DMS153 (cell line): ENCODE measurements at regions not wholly inside any gene's neighbourhood (a gene's known extent, or its start where the extent isn't known, plus 50 kb on each side); places are given as distances from the start of the nearest gene placed in this dataset.
"Not testable (repeated sequence)": the region's sequence is repeated elsewhere in the genome, so short reads cannot be mapped to it uniquely, and the experiment has no call there.

Source experiments
- DNase-seq: peaks from one replicate; lab custom pipeline; 2025; lab: John Stamatoyannopoulos, UW

DNA sequence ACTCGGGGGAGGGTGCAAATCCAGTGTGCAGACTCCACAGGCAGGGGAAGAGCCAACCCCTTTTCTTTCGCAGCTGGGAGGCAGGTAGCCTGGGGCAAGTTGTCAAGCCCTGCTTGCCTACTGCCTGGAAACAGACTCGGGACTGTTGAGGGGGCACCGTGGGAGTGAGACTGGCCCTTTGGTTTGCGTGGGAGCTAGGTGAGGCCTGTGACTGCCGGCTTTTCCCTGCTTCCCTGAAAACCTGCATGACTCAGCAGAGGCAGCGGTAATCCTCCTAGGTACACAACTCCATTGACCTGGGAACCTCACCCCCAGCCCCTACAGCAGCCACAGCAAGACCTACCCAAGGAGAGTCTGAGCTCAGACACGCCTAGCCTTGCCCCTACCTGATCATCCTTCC lies 509.5 kb downstream of the DTWD2 start:
- no peak for DNase-seq

GRCh38 chr5:118468085-118468484 lies 520.3 kb downstream of the DTWD2 start:
- no peak for DNase-seq

- DNase-seq: no peak
Measured at GRCh38 chr5:118467103-118467502, 521.2 kb downstream of the DTWD2 start.

GRCh38 chr5:118466418-118466817 lies 521.9 kb downstream of the DTWD2 start:
- no peak for DNase-seq

- not testable (repeated sequence) for DNase-seq
Measured at GRCh38 chr5:118462276-118462675, 526.1 kb downstream of the DTWD2 start.

DNA sequence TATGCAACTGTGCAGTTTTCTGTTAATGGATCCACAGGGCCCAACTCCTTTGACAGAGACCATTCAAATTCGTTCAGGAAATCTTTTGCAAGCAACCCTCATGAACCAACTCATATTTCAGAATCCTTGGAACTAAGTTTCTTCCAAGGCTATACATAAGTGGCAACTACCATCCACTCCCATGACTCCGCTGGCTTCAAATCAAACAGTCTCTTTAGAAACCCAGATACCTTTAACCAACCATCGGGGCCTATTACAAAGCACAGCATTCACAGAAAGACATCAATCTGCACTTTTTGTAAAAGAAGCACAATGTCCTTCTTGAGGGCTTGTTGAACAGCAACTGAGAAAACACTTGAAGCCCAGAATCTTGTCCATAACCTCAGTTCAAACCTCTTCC lies 526.9 kb downstream of the DTWD2 start:
- DNase-seq: no peak

- no peak for DNase-seq
Measured at GRCh38 chr5:118459490-118459889, 528.9 kb downstream of the DTWD2 start.

DNA sequence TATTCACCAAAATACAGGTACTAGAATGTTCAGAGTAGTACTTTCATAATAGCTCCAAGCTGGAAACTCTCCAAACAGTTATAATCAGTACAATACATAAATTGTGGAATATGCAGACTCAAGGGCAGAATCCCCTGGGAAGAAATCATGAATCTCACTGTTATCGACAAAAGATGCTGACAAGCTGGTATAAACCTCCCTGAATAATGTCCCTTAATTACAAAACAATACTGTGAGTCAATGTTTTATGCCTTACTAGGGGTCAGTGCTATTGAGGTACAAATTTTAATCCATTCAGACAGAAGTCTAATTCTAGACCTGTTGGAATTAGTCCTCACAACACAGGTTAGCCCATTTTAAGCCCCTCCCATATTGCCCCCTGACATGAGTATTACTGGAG lies 532.3 kb downstream of the DTWD2 start:
- DNase-seq: no peak

DNA sequence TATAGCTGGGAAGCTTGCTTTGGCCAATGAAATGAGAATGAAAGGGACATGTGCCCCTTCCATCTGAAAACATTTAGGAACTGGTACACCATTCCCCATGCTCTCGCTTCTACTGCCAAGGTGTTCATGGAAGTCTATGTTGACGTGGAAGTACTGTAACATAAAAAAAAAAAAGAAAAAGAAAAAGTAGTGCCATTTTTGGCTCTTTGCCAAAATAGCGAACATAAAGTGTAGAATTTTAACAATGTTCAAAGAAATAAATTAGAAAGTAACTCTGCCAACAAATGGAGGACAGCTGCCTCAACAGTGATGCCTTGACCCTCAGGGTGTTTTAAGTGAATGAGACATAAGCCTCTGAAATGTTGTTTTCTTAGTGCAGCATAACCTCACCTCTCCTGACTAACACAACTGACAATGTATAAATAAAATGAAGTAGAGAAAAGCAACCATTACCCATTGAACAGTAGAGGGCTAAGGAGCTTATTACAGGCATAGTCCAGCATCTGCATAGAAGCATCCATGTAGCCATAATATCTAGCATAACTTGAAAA lies 536.6 kb downstream of the DTWD2 start:
- no peak for DNase-seq

- no peak for DNase-seq
Measured at GRCh38 chr5:118450554-118451332, 537.6 kb downstream of the DTWD2 start.

GRCh38 chr5:118447350-118447749 lies 541.0 kb downstream of the DTWD2 start:
- DNase-seq: no peak

DNA sequence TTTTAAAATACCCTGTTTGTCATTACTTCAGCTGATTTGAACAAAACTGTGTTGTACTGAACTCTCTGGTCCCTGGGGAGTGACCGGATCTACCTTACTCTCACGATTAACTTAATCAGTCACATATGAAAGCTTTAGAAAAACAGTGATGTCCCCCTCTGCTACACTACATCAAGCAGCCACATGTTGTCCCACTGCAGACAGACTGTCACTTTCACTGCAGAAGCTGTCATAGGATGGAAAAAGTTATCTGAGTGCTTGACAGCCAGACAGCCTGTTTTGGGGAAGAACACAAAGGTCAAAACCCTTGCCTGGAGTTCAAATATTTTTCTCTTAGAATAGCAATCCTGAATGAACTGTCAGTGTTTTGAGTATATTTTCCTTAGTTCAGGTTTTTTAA lies 546.4 kb downstream of the DTWD2 start:
- DNase-seq: no peak

DNA sequence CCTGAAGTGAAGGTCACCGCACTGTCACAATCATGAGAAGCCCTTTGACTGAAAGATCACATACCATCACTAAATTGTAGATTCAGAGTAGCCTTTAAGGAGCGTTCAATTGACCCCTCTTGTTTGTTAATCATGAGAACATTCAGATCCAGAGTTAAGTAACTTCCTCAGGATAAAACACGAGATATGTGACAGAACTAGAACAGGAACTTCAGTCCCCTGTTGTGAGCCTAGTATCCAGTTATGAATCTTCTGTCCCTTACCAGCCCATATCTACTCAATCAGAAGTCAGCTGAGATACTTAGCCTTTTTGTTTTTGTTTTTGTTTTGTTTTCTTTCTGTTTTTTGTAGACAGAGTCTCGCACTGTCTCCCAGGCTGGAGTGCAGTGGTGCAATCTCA lies 547.3 kb downstream of the DTWD2 start:
- no peak for DNase-seq

DNA sequence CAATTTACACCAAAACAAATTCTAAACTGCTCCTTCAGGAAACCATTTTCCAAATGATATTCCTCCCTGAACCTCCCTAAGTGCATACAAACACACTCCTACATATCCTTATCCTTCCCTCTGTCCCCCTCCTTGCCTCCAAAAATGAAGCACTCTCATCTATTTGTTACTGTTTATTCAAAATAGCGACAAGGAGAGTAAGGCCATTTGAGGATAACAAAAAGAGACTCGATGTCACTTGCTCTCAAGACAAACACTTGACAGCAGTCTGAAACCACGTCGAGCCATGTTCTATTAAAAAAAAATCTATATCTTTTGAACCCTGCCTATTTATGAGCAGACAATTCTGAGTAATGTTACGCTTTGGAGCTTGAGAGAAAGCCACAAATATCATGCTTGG lies 547.9 kb downstream of the DTWD2 start:
- no peak for DNase-seq

DNA sequence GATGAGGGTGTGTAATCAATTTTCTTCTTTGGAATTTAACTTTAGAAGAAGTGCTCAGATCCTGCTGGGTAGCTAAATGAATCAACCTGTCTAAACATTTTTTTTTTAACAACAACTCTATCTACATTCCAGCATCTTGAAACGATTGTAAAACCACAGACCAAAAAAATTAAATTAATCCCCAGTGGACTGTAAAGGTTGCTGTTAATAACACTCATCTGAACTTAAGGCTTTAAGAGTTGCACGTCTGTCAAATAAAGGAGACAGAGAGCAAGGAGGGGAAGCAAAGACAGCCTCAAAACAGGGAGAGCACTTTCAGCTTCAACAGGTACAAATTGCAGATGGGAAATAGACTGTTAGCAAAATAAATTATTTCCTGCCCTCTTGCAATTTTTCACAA lies 548.5 kb downstream of the DTWD2 start:
- no peak for DNase-seq

DNA sequence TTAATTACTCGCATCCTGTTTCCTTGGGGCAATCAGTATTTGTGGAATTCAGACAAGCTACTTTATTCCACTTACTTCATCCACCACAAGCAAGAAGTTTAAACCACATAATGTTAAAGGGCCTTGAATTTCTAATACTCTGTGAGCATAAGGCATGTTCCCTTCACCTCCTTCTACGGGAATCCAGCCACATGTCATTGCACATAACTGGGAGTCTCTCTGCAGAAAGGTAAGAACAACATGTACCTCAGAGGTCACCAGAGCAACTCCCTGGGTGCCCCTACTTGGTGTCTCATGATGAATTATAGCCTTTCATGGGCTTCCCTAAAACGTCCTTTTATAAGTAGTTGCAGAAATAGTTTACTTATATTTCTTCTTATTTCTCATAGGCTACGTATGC lies 553.2 kb downstream of the DTWD2 start:
- no peak for DNase-seq

DNA sequence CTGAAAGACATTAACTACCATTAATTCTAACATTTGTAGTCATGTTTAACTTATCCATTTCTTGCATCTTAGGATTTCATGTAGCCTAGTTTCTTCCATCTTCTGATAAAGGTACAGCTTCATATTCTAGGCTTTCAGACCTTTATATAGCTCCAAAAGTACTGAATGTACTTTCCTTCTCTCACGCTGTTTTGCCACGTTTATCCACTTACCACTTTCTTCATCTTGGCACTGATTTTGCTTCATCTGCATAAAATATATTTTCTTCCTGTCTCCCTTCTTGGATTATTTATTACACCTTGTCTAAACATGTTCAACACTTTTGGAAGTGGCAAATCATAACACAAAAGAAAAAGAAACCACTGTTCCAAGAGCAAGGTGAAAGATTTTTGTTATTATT lies 553.8 kb downstream of the DTWD2 start:
- no peak for DNase-seq

DNA sequence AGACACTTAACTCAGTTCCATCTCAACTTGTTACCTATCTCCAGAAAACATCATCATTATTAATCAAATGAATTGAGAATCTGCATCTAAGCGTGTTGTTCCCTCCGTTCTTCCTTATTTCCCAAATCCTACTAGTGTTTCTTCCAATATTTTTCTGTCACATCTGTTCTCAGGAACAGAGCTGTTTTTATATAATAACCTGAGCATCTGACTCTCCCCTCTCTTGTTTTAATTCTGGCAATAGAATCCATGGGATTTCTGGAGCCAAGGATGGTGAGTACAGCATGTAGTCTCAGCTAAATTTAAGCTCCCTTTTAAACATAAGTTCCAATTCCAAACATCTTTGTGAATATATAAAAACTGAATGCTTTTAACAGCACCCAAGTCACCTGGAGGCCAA lies 558.3 kb downstream of the DTWD2 start:
- DNase-seq: no peak

DNA sequence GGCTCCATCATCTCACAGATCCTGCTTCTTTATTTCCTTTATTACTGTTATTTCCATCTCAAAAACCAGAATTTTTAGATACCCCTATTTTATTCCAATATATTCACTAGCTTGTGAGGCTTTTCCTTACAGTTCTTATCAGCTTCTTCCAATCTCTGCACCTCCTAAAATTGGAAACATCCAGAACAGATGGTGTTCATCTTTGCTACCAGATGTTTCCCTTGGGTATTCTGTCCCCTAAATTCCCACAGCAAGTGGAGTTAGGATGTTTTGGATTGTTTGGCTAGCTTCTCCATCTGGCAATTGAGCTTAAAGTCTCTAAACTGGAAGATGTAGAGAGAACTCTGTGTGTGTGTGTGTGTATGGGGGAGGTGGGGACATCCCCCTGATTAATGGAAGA lies 580.4 kb downstream of the DTWD2 start:
- no peak for DNase-seq

GRCh38 chr5:118405650-118406061 lies 582.7 kb downstream of the DTWD2 start:
- DNase-seq: no peak

DNA sequence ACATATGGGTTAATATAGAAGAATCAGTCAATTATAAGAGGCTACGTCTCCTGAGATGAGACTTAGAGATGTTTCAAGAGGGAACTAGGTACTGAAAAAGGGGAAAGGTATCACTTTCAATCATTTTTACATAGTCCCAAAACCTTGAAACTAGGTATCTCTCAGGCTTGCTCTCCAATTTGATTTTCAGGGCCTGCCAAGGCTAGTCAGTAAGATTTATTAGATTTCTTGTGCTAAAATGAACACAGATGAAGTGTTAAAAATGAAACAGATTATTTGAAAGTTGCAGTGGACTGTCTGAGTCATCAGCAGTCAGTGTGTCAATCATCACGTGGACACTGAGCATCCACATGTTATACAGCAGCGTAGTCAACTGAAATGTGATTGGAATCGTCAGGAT lies 591.1 kb downstream of the DTWD2 start:
- DNase-seq: no peak

- no peak for DNase-seq
Measured at GRCh38 chr5:118392491-118392890, 595.9 kb downstream of the DTWD2 start.

DNA sequence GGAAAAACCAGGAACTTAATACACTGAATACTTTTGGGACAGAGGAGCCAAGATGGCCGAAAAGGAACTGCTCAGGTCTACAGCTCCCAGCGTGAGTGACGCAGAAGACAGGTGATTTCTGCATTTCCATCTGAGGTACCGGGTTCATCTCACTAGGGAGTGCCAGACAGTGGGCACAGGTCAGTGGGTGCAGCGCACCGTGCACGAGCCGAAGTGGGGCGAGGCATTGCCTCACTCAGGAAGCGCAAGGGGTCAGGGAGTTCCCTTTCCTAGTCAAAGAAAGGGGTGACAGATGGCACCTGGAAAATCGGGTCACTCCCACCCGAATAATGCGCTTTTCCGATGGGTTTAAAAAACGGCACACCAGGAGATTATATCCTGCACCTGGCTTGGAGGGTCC lies 605.4 kb downstream of the DTWD2 start:
- not testable (repeated sequence) for DNase-seq

GRCh38 chr5:118379470-118379869 lies 608.9 kb downstream of the DTWD2 start:
- DNase-seq: no peak
